ENCODE measurements at regions not wholly inside any gene's neighbourhood (a gene's known extent, or its start where the extent isn't known, plus 50 kb on each side); places are given as distances from the start of the nearest gene placed in this dataset.
A peak's percentile ranks its signal among the peaks of the same experiment; 100 is the strongest.

- H3K36me3 ChIP-seq (ENCODE audit: control insufficient read depth in 2 of 3, insufficient read depth in 3 of 3, low read length in 3 of 3): no peaks in the 10 kb centered on the region
- no peaks in the 10 kb centered on the region for H3K9me3 ChIP-seq (ENCODE audit: control insufficient read depth in 2 of 3, insufficient read depth in 1 of 3, low read length in 3 of 3)
- FAIRE-seq (no peak), DNase-seq (no peak)
- intact Hi-C loops (cut with DNase I): no loop called here
- TF ChIP-seq, protein P1, sequence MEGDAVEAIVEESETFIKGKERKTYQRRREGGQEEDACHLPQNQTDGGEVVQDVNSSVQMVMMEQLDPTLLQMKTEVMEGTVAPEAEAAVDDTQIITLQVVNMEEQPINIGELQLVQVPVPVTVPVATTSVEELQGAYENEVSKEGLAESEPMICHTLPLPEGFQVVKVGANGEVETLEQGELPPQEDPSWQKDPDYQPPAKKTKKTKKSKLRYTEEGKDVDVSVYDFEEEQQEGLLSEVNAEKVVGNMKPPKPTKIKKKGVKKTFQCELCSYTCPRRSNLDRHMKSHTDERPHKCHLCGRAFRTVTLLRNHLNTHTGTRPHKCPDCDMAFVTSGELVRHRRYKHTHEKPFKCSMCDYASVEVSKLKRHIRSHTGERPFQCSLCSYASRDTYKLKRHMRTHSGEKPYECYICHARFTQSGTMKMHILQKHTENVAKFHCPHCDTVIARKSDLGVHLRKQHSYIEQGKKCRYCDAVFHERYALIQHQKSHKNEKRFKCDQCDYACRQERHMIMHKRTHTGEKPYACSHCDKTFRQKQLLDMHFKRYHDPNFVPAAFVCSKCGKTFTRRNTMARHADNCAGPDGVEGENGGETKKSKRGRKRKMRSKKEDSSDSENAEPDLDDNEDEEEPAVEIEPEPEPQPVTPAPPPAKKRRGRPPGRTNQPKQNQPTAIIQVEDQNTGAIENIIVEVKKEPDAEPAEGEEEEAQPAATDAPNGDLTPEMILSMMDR (IDR thresholded peaks at IDR 0.05; ENCODE audit: borderline replicate concordance, extremely low read depth, insufficient read depth): no peak
- H3K4me3 ChIP-seq (ENCODE audit: low read length in 3 of 3): no peak overlapping the region
- no peak overlapping the region for H3K9ac ChIP-seq (ENCODE audit: low read length in 3 of 3)
- no peaks in the 10 kb centered on the region for H3K4me1 ChIP-seq (ENCODE audit: control insufficient read depth in 2 of 3, insufficient read depth in 2 of 3, low read depth in 1 of 3, low read length in 3 of 3)
- no peaks in the 10 kb centered on the region for H3K27me3 ChIP-seq (ENCODE audit: control insufficient read depth, insufficient read depth, low read length)
- H3K27ac ChIP-seq (ENCODE audit: low read depth in 2 of 2, low read length in 2 of 2): no peak overlapping the region
Observed at GRCh38 chr4:141463678-141464077, 172.7 kb upstream of the IL15 start.

GRCh38 chr4:141464366-141464765 is 172.0 kb upstream of the IL15 start:
- no peak overlapping the region for H3K9ac ChIP-seq (ENCODE audit: low read length in 3 of 3)
- FAIRE-seq (no peak), DNase-seq (no peak)
- H3K36me3 ChIP-seq (ENCODE audit: control insufficient read depth in 2 of 3, insufficient read depth in 3 of 3, low read length in 3 of 3): no peaks in the 10 kb centered on the region
- TF ChIP-seq, protein P1 (IDR thresholded peaks at IDR 0.05; ENCODE audit: borderline replicate concordance, extremely low read depth, insufficient read depth): no peak
- no peak overlapping the region for H3K4me3 ChIP-seq (ENCODE audit: low read length in 3 of 3)
- intact Hi-C loops (cut with DNase I): no loop called here
- no peak overlapping the region for H3K27ac ChIP-seq (ENCODE audit: low read depth in 2 of 2, low read length in 2 of 2)
- no peaks in the 10 kb centered on the region for H3K9me3 ChIP-seq (ENCODE audit: control insufficient read depth in 2 of 3, insufficient read depth in 1 of 3, low read length in 3 of 3)
- no peaks in the 10 kb centered on the region for H3K4me1 ChIP-seq (ENCODE audit: control insufficient read depth in 2 of 3, insufficient read depth in 2 of 3, low read depth in 1 of 3, low read length in 3 of 3)
- H3K27me3 ChIP-seq (ENCODE audit: control insufficient read depth, insufficient read depth, low read length): no peaks in the 10 kb centered on the region

DNA sequence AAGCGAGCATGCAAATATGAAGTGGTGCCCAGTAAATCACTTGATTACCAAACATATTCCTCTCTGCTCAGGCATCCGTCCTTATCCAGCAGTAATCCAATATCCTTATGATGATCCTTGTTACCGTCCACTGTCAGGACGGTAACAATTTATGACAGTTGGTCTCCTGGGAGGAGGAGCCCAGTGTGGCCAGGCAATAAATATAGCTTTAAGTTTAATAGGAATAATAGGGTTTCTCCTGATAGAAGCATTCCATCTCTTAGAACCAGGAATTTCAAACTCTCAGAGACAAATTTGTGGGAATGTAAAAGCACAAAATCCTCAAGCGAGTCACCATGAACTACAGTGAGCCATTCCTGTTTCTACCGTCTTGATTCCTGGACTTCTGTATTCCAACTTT is 171.2 kb upstream of the IL15 start:
- no peaks in the 10 kb centered on the region for H3K9me3 ChIP-seq (ENCODE audit: control insufficient read depth in 2 of 3, insufficient read depth in 1 of 3, low read length in 3 of 3)
- FAIRE-seq: no peak
- intact Hi-C loops (cut with DNase I): no loop called here
- TF ChIP-seq, protein P1 (IDR thresholded peaks at IDR 0.05; ENCODE audit: borderline replicate concordance, extremely low read depth, insufficient read depth): no peak
- no peaks in the 10 kb centered on the region for H3K36me3 ChIP-seq (ENCODE audit: control insufficient read depth in 2 of 3, insufficient read depth in 3 of 3, low read length in 3 of 3)
- H3K9ac ChIP-seq (ENCODE audit: low read length in 3 of 3): no peak overlapping the region
- H3K27ac ChIP-seq (ENCODE audit: low read depth in 2 of 2, low read length in 2 of 2): no peak overlapping the region
- no peak overlapping the region for H3K4me3 ChIP-seq (ENCODE audit: low read length in 3 of 3)
- H3K27me3 ChIP-seq (ENCODE audit: control insufficient read depth, insufficient read depth, low read length): no peaks in the 10 kb centered on the region
- DNase-seq: peak in 2 of 5 donors; percentile 26 to 30
- no peaks in the 10 kb centered on the region for H3K4me1 ChIP-seq (ENCODE audit: control insufficient read depth in 2 of 3, insufficient read depth in 2 of 3, low read depth in 1 of 3, low read length in 3 of 3)

GRCh38 chr4:141467225-141467624 is 169.2 kb upstream of the IL15 start:
- H3K36me3 ChIP-seq (ENCODE audit: control insufficient read depth in 2 of 3, insufficient read depth in 3 of 3, low read length in 3 of 3): no peaks in the 10 kb centered on the region
- H3K27ac ChIP-seq (ENCODE audit: low read depth in 2 of 2, low read length in 2 of 2): no peak overlapping the region
- DNase-seq (no peak), FAIRE-seq (no peak)
- no peaks in the 10 kb centered on the region for H3K4me1 ChIP-seq (ENCODE audit: control insufficient read depth in 2 of 3, insufficient read depth in 2 of 3, low read depth in 1 of 3, low read length in 3 of 3)
- no peaks in the 10 kb centered on the region for H3K9me3 ChIP-seq (ENCODE audit: control insufficient read depth in 2 of 3, insufficient read depth in 1 of 3, low read length in 3 of 3)
- no peak overlapping the region for H3K9ac ChIP-seq (ENCODE audit: low read length in 3 of 3)
- no peak overlapping the region for H3K4me3 ChIP-seq (ENCODE audit: low read length in 3 of 3)
- TF ChIP-seq, protein P1 (IDR thresholded peaks at IDR 0.05; ENCODE audit: borderline replicate concordance, extremely low read depth, insufficient read depth): no peak
- no peaks in the 10 kb centered on the region for H3K27me3 ChIP-seq (ENCODE audit: control insufficient read depth, insufficient read depth, low read length)
- intact Hi-C loops (cut with DNase I): no loop called here
